ENCODE measurements at regions not wholly inside any gene's neighbourhood (a gene's known extent, or its start where the extent isn't known, plus 50 kb on each side); places are given as distances from the start of the nearest gene placed in this dataset.
"Not testable (repeated sequence)": the region's sequence is repeated elsewhere in the genome, so short reads cannot be mapped to it uniquely, and the experiment has no call there.

- Histone ChIP-seq H3K9me3 (ENCODE audit: control insufficient read depth in 2 of 2, insufficient read depth in 1 of 2, low read depth in 1 of 2, low read length in 1 of 2) (no peaks in the 10 kb centered on the region), H3K4me1 (ENCODE audit: control insufficient read depth in 3 of 3, insufficient read depth in 2 of 3, low read depth in 1 of 3, low read length in 2 of 3) (no peaks in the 10 kb centered on the region), H3K27ac (ENCODE audit: low read depth in 1 of 3, low read length in 2 of 3) (no peak overlapping the region), H3K27me3 (ENCODE audit: control insufficient read depth in 3 of 3, insufficient read depth in 3 of 3, low read length in 3 of 3) (no peaks in the 10 kb centered on the region), H3K36me3 (ENCODE audit: control insufficient read depth in 3 of 3, insufficient read depth in 2 of 3, low read depth in 1 of 3, low read length in 3 of 3) (no peaks in the 10 kb centered on the region), H3K4me3 (ENCODE audit: low read depth in 1 of 3, low read length in 3 of 3) (no peak overlapping the region)
- FAIRE-seq = no peak
- DNase-seq = no peak
- WGBS, 3 donors = 29 to 59% (median 53%) methylated on average over 1 of the region's 1 CpG
These were observed 590.2 kb upstream of the SPRY2 start for GRCh38 chr13:80931118-80931517.

GRCh38 chr13:80928241-80928640 is 587.3 kb upstream of the SPRY2 start:
- Histone ChIP-seq H3K36me3 (ENCODE audit: control insufficient read depth in 3 of 3, insufficient read depth in 2 of 3, low read depth in 1 of 3, low read length in 3 of 3) (no peaks in the 10 kb centered on the region), H3K27ac (ENCODE audit: low read depth in 1 of 3, low read length in 2 of 3) (no peak overlapping the region), H3K4me1 (ENCODE audit: control insufficient read depth in 3 of 3, insufficient read depth in 2 of 3, low read depth in 1 of 3, low read length in 2 of 3) (no peaks in the 10 kb centered on the region), H3K9me3 (ENCODE audit: control insufficient read depth in 2 of 2, insufficient read depth in 1 of 2, low read depth in 1 of 2, low read length in 1 of 2) (no peaks in the 10 kb centered on the region), H3K4me3 (ENCODE audit: low read depth in 1 of 3, low read length in 3 of 3) (no peak overlapping the region), H3K27me3 (ENCODE audit: control insufficient read depth in 3 of 3, insufficient read depth in 3 of 3, low read length in 3 of 3) (no peaks in the 10 kb centered on the region)
- FAIRE-seq (no peak), DNase-seq (no peak)
- 74 to 88% (median 79%) methylated on average over 3 of the region's 3 CpGs for WGBS, 3 donors

GRCh38 chr13:80926024-80926423 is 585.1 kb upstream of the SPRY2 start:
- H3K27ac ChIP-seq (ENCODE audit: low read depth in 1 of 3, low read length in 2 of 3); FAIRE-seq; DNase-seq; H3K9me3 ChIP-seq (ENCODE audit: control insufficient read depth in 2 of 2, insufficient read depth in 1 of 2, low read depth in 1 of 2, low read length in 1 of 2); H3K27me3 ChIP-seq (ENCODE audit: control insufficient read depth in 3 of 3, insufficient read depth in 3 of 3, low read length in 3 of 3); H3K4me3 ChIP-seq (ENCODE audit: low read depth in 1 of 3, low read length in 3 of 3); H3K4me1 ChIP-seq (ENCODE audit: control insufficient read depth in 3 of 3, insufficient read depth in 2 of 3, low read depth in 1 of 3, low read length in 2 of 3); H3K36me3 ChIP-seq (ENCODE audit: control insufficient read depth in 3 of 3, insufficient read depth in 2 of 3, low read depth in 1 of 3, low read length in 3 of 3): not testable (repeated sequence)
- WGBS, 3 donors = 93 to 95% (median 94%) methylated on average over 3 of the region's 3 CpGs

GRCh38 chr13:80924596-80924995 is 583.7 kb upstream of the SPRY2 start:
- H3K4me3 ChIP-seq (ENCODE audit: low read depth in 1 of 3, low read length in 3 of 3) = no peak overlapping the region
- 71 to 79% (median 72%) methylated on average over 5 of the region's 5 CpGs for WGBS, 3 donors
- DNase-seq (no peak), FAIRE-seq (no peak)
- no peaks in the 10 kb centered on the region for H3K36me3 ChIP-seq (ENCODE audit: control insufficient read depth in 3 of 3, insufficient read depth in 2 of 3, low read depth in 1 of 3, low read length in 3 of 3)
- no peak overlapping the region for H3K27ac ChIP-seq (ENCODE audit: low read depth in 1 of 3, low read length in 2 of 3)
- H3K4me1 ChIP-seq (ENCODE audit: control insufficient read depth in 3 of 3, insufficient read depth in 2 of 3, low read depth in 1 of 3, low read length in 2 of 3) = no peaks in the 10 kb centered on the region
- no peaks in the 10 kb centered on the region for H3K9me3 ChIP-seq (ENCODE audit: control insufficient read depth in 2 of 2, insufficient read depth in 1 of 2, low read depth in 1 of 2, low read length in 1 of 2)
- H3K27me3 ChIP-seq (ENCODE audit: control insufficient read depth in 3 of 3, insufficient read depth in 3 of 3, low read length in 3 of 3) = no peaks in the 10 kb centered on the region

- Histone ChIP-seq H3K4me3 (ENCODE audit: low read depth in 1 of 3, low read length in 3 of 3) (no peak overlapping the region), H3K36me3 (ENCODE audit: control insufficient read depth in 3 of 3, insufficient read depth in 2 of 3, low read depth in 1 of 3, low read length in 3 of 3) (no peaks in the 10 kb centered on the region), H3K27me3 (ENCODE audit: control insufficient read depth in 3 of 3, insufficient read depth in 3 of 3, low read length in 3 of 3) (no peaks in the 10 kb centered on the region), H3K9me3 (ENCODE audit: control insufficient read depth in 2 of 2, insufficient read depth in 1 of 2, low read depth in 1 of 2, low read length in 1 of 2) (no peaks in the 10 kb centered on the region), H3K27ac (ENCODE audit: low read depth in 1 of 3, low read length in 2 of 3) (no peak overlapping the region), H3K4me1 (ENCODE audit: control insufficient read depth in 3 of 3, insufficient read depth in 2 of 3, low read depth in 1 of 3, low read length in 2 of 3) (no peaks in the 10 kb centered on the region)
- DNase-seq (no peak), FAIRE-seq (no peak)
- WGBS, 3 donors = 84 to 91% (median 87%) methylated on average over 3 of the region's 3 CpGs
These were observed 583.0 kb upstream of the SPRY2 start for GRCh38 chr13:80923907-80924306.

GRCh38 chr13:80921971-80922370 is 581.0 kb upstream of the SPRY2 start:
- no peak for FAIRE-seq
- Histone ChIP-seq H3K27ac (ENCODE audit: low read depth in 1 of 3, low read length in 2 of 3) (no peak overlapping the region), H3K4me3 (ENCODE audit: low read depth in 1 of 3, low read length in 3 of 3) (no peak overlapping the region), H3K9me3 (ENCODE audit: control insufficient read depth in 2 of 2, insufficient read depth in 1 of 2, low read depth in 1 of 2, low read length in 1 of 2) (no peaks in the 10 kb centered on the region), H3K36me3 (ENCODE audit: control insufficient read depth in 3 of 3, insufficient read depth in 2 of 3, low read depth in 1 of 3, low read length in 3 of 3) (no peaks in the 10 kb centered on the region), H3K4me1 (ENCODE audit: control insufficient read depth in 3 of 3, insufficient read depth in 2 of 3, low read depth in 1 of 3, low read length in 2 of 3) (no peaks in the 10 kb centered on the region), H3K27me3 (ENCODE audit: control insufficient read depth in 3 of 3, insufficient read depth in 3 of 3, low read length in 3 of 3) (no peaks in the 10 kb centered on the region)
- DNase-seq = no peak
- 94 to 97% (median 96%) methylated on average over 2 of the region's 2 CpGs for WGBS, 3 donors

- Histone ChIP-seq H3K4me3 (ENCODE audit: low read depth in 1 of 3, low read length in 3 of 3) (no peak overlapping the region), H3K4me1 (ENCODE audit: control insufficient read depth in 3 of 3, insufficient read depth in 2 of 3, low read depth in 1 of 3, low read length in 2 of 3) (no peaks in the 10 kb centered on the region), H3K27me3 (ENCODE audit: control insufficient read depth in 3 of 3, insufficient read depth in 3 of 3, low read length in 3 of 3) (no peaks in the 10 kb centered on the region), H3K27ac (ENCODE audit: low read depth in 1 of 3, low read length in 2 of 3) (no peak overlapping the region), H3K9me3 (ENCODE audit: control insufficient read depth in 2 of 2, insufficient read depth in 1 of 2, low read depth in 1 of 2, low read length in 1 of 2) (no peaks in the 10 kb centered on the region), H3K36me3 (ENCODE audit: control insufficient read depth in 3 of 3, insufficient read depth in 2 of 3, low read depth in 1 of 3, low read length in 3 of 3) (no peaks in the 10 kb centered on the region)
- DNase-seq (no peak), FAIRE-seq (no peak)
- 76 to 95% (median 84%) methylated on average over 2 of the region's 2 CpGs for WGBS, 3 donors
These were observed 580.6 kb upstream of the SPRY2 start for GRCh38 chr13:80921541-80921940.

GRCh38 chr13:80906860-80907259 is 565.9 kb upstream of the SPRY2 start:
- H3K4me1 ChIP-seq (ENCODE audit: control insufficient read depth in 3 of 3, insufficient read depth in 2 of 3, low read depth in 1 of 3, low read length in 2 of 3) = no peaks in the 10 kb centered on the region
- H3K27ac ChIP-seq (ENCODE audit: low read depth in 1 of 3, low read length in 2 of 3) = no peak overlapping the region
- H3K4me3 ChIP-seq (ENCODE audit: low read depth in 1 of 3, low read length in 3 of 3) = no peak overlapping the region
- no peaks in the 10 kb centered on the region for H3K9me3 ChIP-seq (ENCODE audit: control insufficient read depth in 2 of 2, insufficient read depth in 1 of 2, low read depth in 1 of 2, low read length in 1 of 2)
- FAIRE-seq (no peak), DNase-seq (no peak)
- H3K27me3 ChIP-seq (ENCODE audit: control insufficient read depth in 3 of 3, insufficient read depth in 3 of 3, low read length in 3 of 3) = no peaks in the 10 kb centered on the region
- 74 to 83% (median 81%) methylated on average over 2 of the region's 2 CpGs for WGBS, 3 donors
- H3K36me3 ChIP-seq (ENCODE audit: control insufficient read depth in 3 of 3, insufficient read depth in 2 of 3, low read depth in 1 of 3, low read length in 3 of 3) = no peaks in the 10 kb centered on the region

- Histone ChIP-seq H3K9me3 (ENCODE audit: control insufficient read depth in 2 of 2, insufficient read depth in 1 of 2, low read depth in 1 of 2, low read length in 1 of 2) (no peaks in the 10 kb centered on the region), H3K4me1 (ENCODE audit: control insufficient read depth in 3 of 3, insufficient read depth in 2 of 3, low read depth in 1 of 3, low read length in 2 of 3) (no peaks in the 10 kb centered on the region), H3K4me3 (ENCODE audit: low read depth in 1 of 3, low read length in 3 of 3) (no peak overlapping the region), H3K36me3 (ENCODE audit: control insufficient read depth in 3 of 3, insufficient read depth in 2 of 3, low read depth in 1 of 3, low read length in 3 of 3) (no peaks in the 10 kb centered on the region), H3K27me3 (ENCODE audit: control insufficient read depth in 3 of 3, insufficient read depth in 3 of 3, low read length in 3 of 3) (no peaks in the 10 kb centered on the region), H3K27ac (ENCODE audit: low read depth in 1 of 3, low read length in 2 of 3) (no peak overlapping the region)
- no peak for DNase-seq
- WGBS, 3 donors = 49 to 74% (median 72%) methylated on average over 1 of the region's 1 CpG
- no peak for FAIRE-seq
These were observed 563.5 kb upstream of the SPRY2 start for GRCh38 chr13:80904386-80904785.

Measured in small intestine (tissue), 7 donors.